Liver (tissue), 3 donors: ENCODE measurements at regions not wholly inside any gene's neighbourhood (a gene's known extent, or its start where the extent isn't known, plus 50 kb on each side); places are given as distances from the start of the nearest gene placed in this dataset.

ENCODE experiments used
- ATF3 ChIP-seq: IDR thresholded peaks from 2 replicates; pipeline ENCODE4 v1.6.1; 2016; ENCODE audit warnings: antibody characterized with exemption
- CTCF ChIP-seq: fragments of 150-350 bp; IDR thresholded peaks from 2 replicates; pipeline ENCODE4 v1.5.1; 2017; ENCODE audit warnings: improper control_type of control experiment, low read depth, low read length; ENCODE audit not compliant: missing input control
- GABPA ChIP-seq, 2 donors: IDR thresholded peaks in 1 of 2; conservative IDR thresholded peaks in 1 of 2; 2 replicates each; pipeline ENCODE4 v1.6.1; 2016; ENCODE audit warnings: antibody characterized with exemption in 2 of 2, mild to moderate bottlenecking in 1 of 2, moderate library complexity in 1 of 2
- RAD21 ChIP-seq, 2 donors: IDR thresholded peaks; 2 replicates each; pipeline ENCODE4 v1.6.1; 2016; ENCODE audit warnings: antibody characterized with exemption in 2 of 2, mild to moderate bottlenecking in 2 of 2
- TAF1 ChIP-seq: conservative IDR thresholded peaks from 2 replicates; pipeline ENCODE4 v1.6.1; 2016; ENCODE audit warnings: antibody characterized with exemption, mild to moderate bottlenecking
- donor health status: healthy.
- donor health status: healthy.

- TF ChIP-seq TAF1 (no peak), CTCF (no peak), RAD21 (IDR thresholded peaks at IDR 0.05) (no peak), ATF3 (no peak), GABPA (IDR thresholded peaks at IDR 0.05 in 1 of 2, conservative IDR thresholded peaks at IDR 0.05 in 1 of 2) (no peak)
Observed at GRCh38 chr16:7113395-7113794, 219.2 kb upstream of the RBFOX1 start.
